SK-N-SH (cell line): ENCODE measurements at regions not wholly inside any gene's neighbourhood (a gene's known extent, or its start where the extent isn't known, plus 50 kb on each side); places are given as distances from the start of the nearest gene placed in this dataset.

Experiments
- CTCF ChIA-PET: fragments of 300-600, 350-600 bp; formaldehyde crosslinking; extraction: SDS; loops from one replicate; lab custom pipeline; 2021; lab: Yijun Ruan, JAX
- POLR2A ChIA-PET: fragments of 350-600 bp; sonication (Branson Sonifier 250); formaldehyde crosslinking; extraction: SDS; loops from one replicate; lab custom pipeline; 2020; ENCODE audit warnings: antibody characterized with exemption, inconsistent platforms; lab: Yijun Ruan, JAX
- DNase-seq: peaks from one replicate; pipeline ENCODE4 v3.0.0; 2012
- H2AFZ ChIP-seq: fragments of 200-600 bp; sonication (generic); 2 replicates; pipeline ENCODE4 v1.8.1; 2016; ENCODE audit warnings: antibody characterized with exemption, mild to moderate bottlenecking, low read depth
- H3F3A ChIP-seq: fragments of 200-600 bp; sonication (generic); replicated peaks from 2 replicates; pipeline ENCODE3; 2016; ENCODE audit warnings: antibody characterized with exemption, mild to moderate bottlenecking; ENCODE audit not compliant: insufficient read depth
- H3K27ac ChIP-seq, 2 experiments: fragments of 200-500 bp in 1 of 2; fragments of 200-600 bp in 1 of 2; sonication (Bioruptor generic) in 1 of 2; sonication (generic), shearing (Covaris generic) in 1 of 2; 2 replicates each; pipeline versions ENCODE4 v1.5.1 to v1.6.1; 2014 to 2016; ENCODE audit warnings: low read depth in 2 of 2, inconsistent platforms in 1 of 2, low read length in 1 of 2, mild to moderate bottlenecking in 1 of 2, mixed read lengths in 1 of 2
- H3K27me3 ChIP-seq: fragments of 200-600 bp; sonication (generic), shearing (Covaris generic); 2 replicates; pipeline ENCODE4 v1.6.1; 2016; ENCODE audit warnings: mixed run types; ENCODE audit not compliant: insufficient read depth
- H3K36me3 ChIP-seq, 2 experiments: fragments of 200-500 bp in 1 of 2; fragments of 200-600 bp in 1 of 2; sonication (Bioruptor generic) in 1 of 2; sonication (generic) in 1 of 2; replicated peaks in 1 of 2; 2 replicates each; pipeline versions ENCODE3 to v1.5.1; 2014 to 2016; ENCODE audit warnings: low read length in 1 of 2, mild to moderate bottlenecking in 1 of 2; ENCODE audit not compliant: insufficient read depth in 2 of 2, control insufficient read depth in 1 of 2
- H3K4me1 ChIP-seq, 2 experiments: fragments of 200-500 bp in 1 of 2; fragments of 200-600 bp in 1 of 2; sonication (Bioruptor generic) in 1 of 2; sonication (generic), shearing (Covaris generic) in 1 of 2; 2 replicates each; pipeline versions ENCODE4 v1.5.1 to v1.6.1; 2014 to 2016; ENCODE audit warnings: low read depth in 1 of 2, low read length in 1 of 2, mixed run types in 1 of 2; ENCODE audit not compliant: insufficient read depth in 2 of 2, control insufficient read depth in 1 of 2
- H3K4me2 ChIP-seq: fragments of 200-600 bp; sonication (generic), shearing (Covaris generic); 2 replicates; pipeline ENCODE4 v1.6.1; 2017; ENCODE audit warnings: mixed run types
- H3K4me3 ChIP-seq, 2 experiments: fragments of 200-500 bp in 1 of 2; fragments of 200-600 bp in 1 of 2; sonication (Bioruptor generic) in 1 of 2; sonication (generic), shearing (Covaris generic) in 1 of 2; 2 replicates each; pipeline versions ENCODE4 v1.5.1 to v1.8.1; 2014 to 2016; ENCODE audit warnings: low read depth in 2 of 2, inconsistent platforms in 1 of 2, low read length in 1 of 2, mild to moderate bottlenecking in 1 of 2, mixed read lengths in 1 of 2, moderate library complexity in 1 of 2
- H3K79me2 ChIP-seq: fragments of 200-600 bp; sonication (generic); 2 replicates; pipeline ENCODE4 v1.8.1; 2017; ENCODE audit warnings: mild to moderate bottlenecking; ENCODE audit not compliant: insufficient read depth
- H3K9ac ChIP-seq: fragments of 200-600 bp; sonication (generic); 2 replicates; pipeline ENCODE4 v1.6.1; 2017; ENCODE audit warnings: mixed run types
- H3K9me2 ChIP-seq: fragments of 200-600 bp; sonication (generic); 2 replicates; pipeline ENCODE4 v1.6.1; 2017; ENCODE audit warnings: mixed run types
- H3K9me3 ChIP-seq: fragments of 200-600 bp; sonication (generic); 2 replicates; pipeline ENCODE4 v1.6.1; 2017; ENCODE audit warnings: mixed run types, mild to moderate bottlenecking, moderate library complexity
- H4K20me1 ChIP-seq: fragments of 200-600 bp; sonication (generic); 2 replicates; pipeline ENCODE4 v1.6.1; 2017; ENCODE audit warnings: mild to moderate bottlenecking, mixed run types; ENCODE audit not compliant: insufficient read depth
- ELF1 ChIP-seq: IDR thresholded peaks from 2 replicates; pipeline ENCODE4 v1.4.0; 2012
- FOSL2 ChIP-seq: IDR thresholded peaks from 2 replicates; pipeline ENCODE4 v1.4.0; 2012; ENCODE audit warnings: low read depth, mild to moderate bottlenecking, moderate library complexity, borderline replicate concordance
- GABPA ChIP-seq: IDR thresholded peaks from 2 replicates; pipeline ENCODE4 v1.4.0; 2012; ENCODE audit warnings: low read depth, mild to moderate bottlenecking
- IRF3 ChIP-seq: fragments of 150-350 bp; IDR thresholded peaks from 2 replicates; pipeline ENCODE4 v1.6.1; 2016; ENCODE audit warnings: mild to moderate bottlenecking, low read depth, low read length
- MEF2A ChIP-seq: IDR thresholded peaks from 2 replicates; pipeline ENCODE4 v1.4.0; 2012; ENCODE audit warnings: low read depth, borderline replicate concordance
- MXI1 ChIP-seq: IDR thresholded peaks from 2 replicates; pipeline ENCODE4 v1.6.1; 2012; ENCODE audit warnings: mild to moderate bottlenecking, low read depth, low read length, improper control_type of control experiment
- NRF1 ChIP-seq: IDR thresholded peaks from 2 replicates; pipeline ENCODE4 v1.6.1; 2012; ENCODE audit warnings: low read depth, mild to moderate bottlenecking, low read length
- PBX3 ChIP-seq: IDR thresholded peaks from 2 replicates; pipeline ENCODE4; 2012
- RCOR1 ChIP-seq: fragments of 150-350 bp; IDR thresholded peaks from 2 replicates; pipeline ENCODE4 v1.6.1; 2017; ENCODE audit warnings: antibody characterized with exemption, low read length
- REST ChIP-seq: IDR thresholded peaks from 2 replicates; pipeline ENCODE4 v1.6.1; 2012; ENCODE audit warnings: mild to moderate bottlenecking, low read depth, low read length, moderate library complexity
- RFX5 ChIP-seq: IDR thresholded peaks from 2 replicates; pipeline ENCODE4 v1.6.1; 2012; ENCODE audit warnings: mild to moderate bottlenecking, improper control_type of control experiment, low read length
- RXRA ChIP-seq: IDR thresholded peaks from 2 replicates; pipeline ENCODE4 v1.4.0; 2012; ENCODE audit warnings: low read depth, mild to moderate bottlenecking, borderline replicate concordance
- TAF1 ChIP-seq: IDR thresholded peaks from 2 replicates; pipeline ENCODE4 v1.6.1; 2012; ENCODE audit warnings: low read depth, mild to moderate bottlenecking, low read length, moderate library complexity, borderline replicate concordance
- TCF12 ChIP-seq: IDR thresholded peaks from 2 replicates; pipeline ENCODE4 v1.4.0; 2012
- USF2 ChIP-seq: fragments of 150-350 bp; IDR thresholded peaks from 2 replicates; pipeline ENCODE4 v1.6.1; 2017; ENCODE audit warnings: antibody characterized with exemption, low read length, low read depth, borderline replicate concordance
- YY1 ChIP-seq: IDR thresholded peaks from 2 replicates; pipeline ENCODE4 v1.4.0; 2012; ENCODE audit warnings: low read depth, mild to moderate bottlenecking
- ZBTB33 ChIP-seq: IDR thresholded peaks from 2 replicates; pipeline ENCODE4 v1.4.0; 2012; ENCODE audit warnings: low read depth, borderline replicate concordance
- WGBS: methylation state at CpG from one replicate; pipeline ENCODE4 v1.1.6; 2017; ENCODE audit warnings: low lambda C conversion rate; 5-methylcytosine and 5-hydroxymethylcytosine counted together

GRCh38 chr1:34433099-34433498 lies 256.4 kb downstream of the C1orf94 start:
- TF ChIP-seq REST (no peak), GABPA (no peak), TCF12 (no peak), ZBTB33 (no peak), ELF1 (no peak), IRF3 (no peak), RXRA (no peak), MEF2A (no peak), PBX3 (no peak), RFX5 (no peak), FOSL2 (no peak), USF2 (no peak), YY1 (no peak), TAF1 (no peak), NRF1 (no peak), RCOR1 (no peak), MXI1 (no peak)
- no peaks in the 10 kb centered on the region for H4K20me1 ChIP-seq
- H3K9me3 ChIP-seq: no peaks in the 10 kb centered on the region

More at GRCh38 chr1:34433099-34433498, 256.4 kb downstream of the C1orf94 start:
- ChIA-PET CTCF (interaction anchor here (1.0 to 2.0 kb wide), 2 partner anchors 27 to 309 kb away, joined by 3 to 6 read pairs; no protein-coding TSS in a partner anchor), POLR2A (interaction anchor here (0.8 kb wide), 1 partner anchor 15 kb away, joined by 3 read pairs; no protein-coding TSS in a partner anchor)
- no peak overlapping the region for H3K4me3 ChIP-seq
- H3K4me2 ChIP-seq: no peak overlapping the region
- 13% methylated on average over 5 of the region's 5 CpGs for WGBS
- no peaks in the 10 kb centered on the region for H3K36me3 ChIP-seq
- H3K27me3 ChIP-seq: no peaks in the 10 kb centered on the region
- no peak overlapping the region for H3K9ac ChIP-seq
- H3K27ac ChIP-seq: no peak overlapping the region
- H3K9me2 ChIP-seq: no peaks in the 10 kb centered on the region
- H2AFZ ChIP-seq: no peak overlapping the region
- no peaks in the 10 kb centered on the region for H3F3A ChIP-seq
- no peaks in the 10 kb centered on the region for H3K4me1 ChIP-seq
- H3K79me2 ChIP-seq: no peaks in the 10 kb centered on the region
- no peak for DNase-seq
